ENCODE measurements at regions not wholly inside any gene's neighbourhood (a gene's known extent, or its start where the extent isn't known, plus 50 kb on each side); places are given as distances from the start of the nearest gene placed in this dataset.

DNA sequence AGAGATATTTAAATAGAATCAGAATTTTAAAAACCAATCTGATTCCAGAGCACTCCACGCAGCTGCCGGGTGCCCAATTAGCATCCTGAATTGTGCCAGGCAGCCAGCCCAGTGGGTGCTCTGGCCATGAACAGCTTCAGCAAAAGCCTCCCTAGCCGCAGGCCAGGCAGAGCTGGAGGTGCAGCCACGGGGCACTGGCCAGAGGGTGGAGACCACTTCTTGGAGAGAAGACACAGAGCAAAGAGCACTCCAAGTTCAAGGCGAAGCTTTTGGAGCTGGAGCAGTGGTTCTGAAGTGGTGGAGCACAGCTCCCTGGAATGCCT is 475.6 kb upstream of the PROK2 start (continued):
- TF ChIP-seq RXRA (IDR thresholded peaks at IDR 0.05; ENCODE audit: insufficient read depth, low read depth, low read length): no peak
- TF ChIP-seq SP2 (IDR thresholded peaks at IDR 0.05; ENCODE audit: low read length): no peak
- TF ChIP-seq TAF1 (IDR thresholded peaks at IDR 0.05; ENCODE audit: low read depth, low read length): no peak

Data from H1 (cell line).